NK-92 (cell line): ENCODE measurements at regions not wholly inside any gene's neighbourhood (a gene's known extent, or its start where the extent isn't known, plus 50 kb on each side); places are given as distances from the start of the nearest gene placed in this dataset.
"Not testable (repeated sequence)": the region's sequence is repeated elsewhere in the genome, so short reads cannot be mapped to it uniquely, and the experiment has no call there.

Experiments
- DNase-seq: peaks from one replicate; lab custom pipeline; 2025; ENCODE audit not compliant: unreplicated experiment; lab: John Stamatoyannopoulos, UW

DNA sequence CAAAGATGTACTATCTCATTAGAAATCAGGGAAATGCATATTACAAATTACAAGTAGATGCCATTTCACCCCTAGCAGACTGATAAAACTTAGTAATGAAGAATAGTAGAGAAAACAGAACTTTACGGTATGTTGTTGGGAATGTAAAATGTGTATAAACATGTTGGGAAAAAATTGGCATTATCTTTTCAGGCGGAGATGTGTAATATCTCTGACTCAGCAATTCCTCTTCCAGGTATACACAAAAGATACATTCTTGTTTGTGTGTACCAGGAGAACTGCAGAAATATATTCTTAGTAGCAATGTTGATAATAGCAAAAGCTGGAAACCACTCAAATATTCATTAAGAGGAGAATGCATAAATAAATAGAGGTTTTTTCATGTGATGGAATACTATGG, 204.5 kb downstream of the LPIN1 start:
- no peak for DNase-seq

DNA sequence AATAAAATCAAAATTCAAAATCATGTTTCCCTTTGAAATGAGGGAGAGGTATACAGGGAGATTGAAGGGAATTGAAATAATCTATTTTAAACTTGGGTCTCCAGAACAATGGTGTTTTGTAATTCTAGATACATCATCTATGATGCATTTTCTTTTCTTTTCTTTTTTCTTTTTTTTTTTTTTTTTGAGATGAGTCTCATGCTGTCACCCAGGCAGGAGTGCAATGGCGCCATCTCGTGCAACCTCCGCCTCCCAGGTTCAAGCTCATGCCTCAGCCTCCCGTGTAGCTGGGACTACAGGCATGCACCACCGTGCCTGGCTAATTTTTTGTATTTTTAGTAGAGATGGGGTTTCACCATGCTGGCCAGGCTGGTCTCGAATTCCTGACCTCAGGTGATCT, 205.1 kb downstream of the LPIN1 start:
- not testable (repeated sequence) for DNase-seq

DNA sequence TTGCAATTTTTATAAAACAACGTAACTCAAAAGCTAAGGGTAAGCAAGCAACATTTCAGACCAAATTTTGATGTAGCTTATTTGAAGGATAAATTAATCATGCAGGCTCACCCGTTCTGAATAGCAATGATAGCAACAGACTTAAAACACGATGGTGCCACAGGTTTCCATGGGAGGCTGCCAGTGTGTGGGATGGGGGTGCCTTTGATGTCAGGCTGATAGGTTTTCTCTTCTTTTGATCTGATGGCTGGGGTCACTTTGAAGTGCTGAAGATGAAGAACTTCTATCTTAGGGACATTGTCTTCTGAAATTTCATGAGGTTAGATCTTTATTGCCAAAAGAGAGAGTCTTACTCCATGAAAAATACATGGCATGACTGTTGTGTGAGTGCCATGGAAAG, 206.8 kb downstream of the LPIN1 start:
- no peak for DNase-seq

DNA sequence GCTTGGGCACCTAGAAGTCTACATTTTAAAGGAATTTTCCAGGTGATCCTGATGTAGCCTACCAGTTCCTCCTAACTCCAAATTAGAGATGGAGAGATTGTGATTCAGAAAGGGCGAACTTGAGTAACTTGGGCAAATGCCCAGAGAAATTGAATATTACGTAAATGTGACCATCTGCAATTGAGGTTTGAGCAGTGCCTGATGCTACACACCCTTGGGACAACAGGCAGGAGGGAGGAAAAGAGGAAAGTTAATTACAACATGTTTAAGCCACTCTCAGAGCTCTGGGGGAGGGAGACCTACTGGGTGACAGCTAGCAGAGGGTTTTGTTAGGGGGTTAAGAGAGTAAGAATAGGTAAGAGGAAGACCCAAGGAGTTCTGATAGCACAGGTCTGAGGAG, 208.9 kb downstream of the LPIN1 start:
- no peak for DNase-seq

DNA sequence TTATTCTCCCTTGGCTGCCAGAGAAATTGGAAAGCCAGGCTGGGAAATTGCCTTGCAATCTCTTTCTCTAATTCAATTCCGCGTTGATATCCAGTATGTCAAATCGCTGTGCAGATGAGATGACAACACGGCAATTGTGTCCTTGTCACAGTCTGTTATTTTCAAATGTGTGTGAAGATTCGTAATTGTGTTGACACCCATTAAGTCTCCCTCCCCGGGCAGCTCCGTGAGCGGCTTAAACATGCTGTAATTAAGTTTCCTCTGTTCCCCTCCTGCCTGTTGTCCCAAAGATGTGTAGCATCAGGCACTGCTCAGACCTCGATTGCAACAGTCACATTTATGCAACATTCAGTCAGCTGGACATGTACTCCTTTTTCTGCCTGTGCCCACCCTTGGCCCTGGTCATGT, 209.5 kb downstream of the LPIN1 start:
- DNase-seq, result no peak

DNA sequence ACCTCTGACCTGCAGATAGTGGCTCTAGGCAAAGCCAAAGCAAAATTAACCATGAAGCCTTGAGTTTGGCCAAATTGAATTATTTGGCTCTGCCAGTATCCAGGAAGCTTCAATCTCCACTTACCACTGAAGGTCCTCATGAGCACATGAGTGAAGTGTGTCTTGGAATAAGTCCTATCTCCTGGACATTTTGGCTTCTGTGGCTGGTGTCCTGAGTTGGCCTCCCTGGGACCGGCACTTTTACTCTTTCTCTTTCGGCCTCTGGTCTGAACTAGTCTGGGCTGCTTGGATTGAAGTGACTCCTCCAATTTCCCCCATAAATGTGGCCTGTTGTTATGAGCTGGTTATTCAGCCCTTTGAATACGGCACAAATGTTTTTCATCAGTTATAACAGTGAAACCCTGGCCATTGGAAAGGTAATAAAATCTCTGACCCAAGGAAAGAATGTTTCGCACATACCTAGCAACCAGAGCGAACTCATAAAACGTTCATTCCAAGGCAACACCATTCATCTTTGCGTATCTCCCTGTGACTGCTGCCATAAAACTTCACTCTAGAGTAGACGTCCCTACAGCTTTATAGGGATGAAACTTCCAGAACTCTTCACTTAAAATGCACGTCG, 216.4 kb downstream of the LPIN1 start:
- DNase-seq, result no peak

DNA sequence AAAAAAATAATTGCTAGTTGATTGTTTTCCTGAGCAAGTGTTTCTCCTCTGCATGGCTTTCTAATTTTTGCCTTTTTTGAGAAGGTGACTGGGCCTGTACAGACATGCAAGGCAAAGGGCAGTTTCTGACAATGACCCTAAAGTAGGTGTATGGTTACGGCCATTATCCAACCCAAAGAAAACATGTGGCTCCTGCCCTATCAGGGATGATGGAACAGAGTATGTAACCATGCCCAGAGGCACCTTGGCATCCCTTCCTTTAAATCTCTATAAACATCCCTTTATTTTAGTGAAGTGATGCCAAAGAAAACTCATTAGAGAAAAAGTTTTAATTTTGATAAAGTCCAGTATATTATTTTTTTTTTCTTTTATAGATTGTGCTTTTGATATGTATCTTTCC, 217.5 kb downstream of the LPIN1 start:
- DNase-seq, result no peak

DNA sequence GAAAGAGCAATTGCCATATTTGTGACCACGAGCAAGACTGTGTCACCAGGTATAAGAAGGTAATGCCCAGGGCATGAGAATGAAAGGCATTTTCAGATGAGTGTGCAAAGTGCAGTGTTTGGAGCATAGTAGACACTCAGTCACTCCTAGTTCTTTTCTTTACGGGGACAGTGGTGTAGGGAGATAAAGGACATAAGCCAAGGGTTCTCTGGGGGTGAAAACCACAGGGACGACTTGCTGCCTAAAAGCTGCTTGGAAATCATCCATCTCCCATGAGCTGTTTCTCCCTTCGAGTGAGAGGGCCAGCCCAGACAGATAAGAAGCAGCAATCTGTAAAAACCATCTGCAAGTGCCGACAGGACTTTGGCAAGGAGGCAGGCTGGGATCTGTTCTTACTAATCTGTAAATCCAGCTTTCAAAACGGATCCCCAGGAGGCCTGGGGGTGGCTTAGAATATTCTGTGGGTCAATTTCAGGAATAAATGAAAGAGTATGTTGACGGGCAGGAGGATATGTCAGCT, 221.6 kb downstream of the LPIN1 start:
- no peak for DNase-seq

DNA sequence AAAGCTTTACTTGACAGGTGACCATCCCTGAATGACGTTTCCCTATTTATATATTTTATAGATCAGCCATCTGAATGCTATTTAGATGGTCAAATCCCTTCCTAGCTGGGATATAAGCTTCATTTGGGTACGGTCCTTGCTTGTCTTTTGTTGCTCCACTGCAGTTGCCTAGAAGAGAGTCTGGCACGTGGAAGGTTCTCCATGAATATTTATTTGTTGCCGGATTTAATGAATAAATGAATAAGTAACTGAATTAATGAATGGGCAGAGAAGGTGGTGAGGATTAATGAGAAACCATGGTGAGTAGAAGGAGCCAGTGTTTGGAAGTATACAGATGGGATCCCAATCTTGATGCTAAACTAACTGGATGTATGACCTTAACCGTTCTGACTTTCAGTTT, 222.1 kb downstream of the LPIN1 start:
- DNase-seq, result no peak

DNA sequence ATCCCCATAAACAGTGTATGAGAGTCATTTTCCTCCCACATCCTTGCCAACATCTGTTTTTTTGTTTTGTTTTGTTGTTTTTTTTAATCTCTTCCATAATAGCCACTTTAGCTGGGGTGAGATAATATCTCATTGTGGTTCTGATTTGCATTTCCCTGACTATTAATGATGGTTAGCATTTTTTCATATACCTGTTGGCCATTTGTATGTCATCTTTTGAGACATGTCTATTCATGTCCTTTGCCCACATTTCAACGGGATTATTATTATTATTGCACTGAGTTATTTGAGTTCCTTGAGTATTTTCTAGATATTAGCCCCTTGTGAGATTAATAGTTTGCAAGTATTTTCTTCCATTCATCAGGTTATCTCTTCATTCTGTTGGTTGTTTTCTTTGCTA, 223.3 kb downstream of the LPIN1 start:
- DNase-seq, result no peak

DNA sequence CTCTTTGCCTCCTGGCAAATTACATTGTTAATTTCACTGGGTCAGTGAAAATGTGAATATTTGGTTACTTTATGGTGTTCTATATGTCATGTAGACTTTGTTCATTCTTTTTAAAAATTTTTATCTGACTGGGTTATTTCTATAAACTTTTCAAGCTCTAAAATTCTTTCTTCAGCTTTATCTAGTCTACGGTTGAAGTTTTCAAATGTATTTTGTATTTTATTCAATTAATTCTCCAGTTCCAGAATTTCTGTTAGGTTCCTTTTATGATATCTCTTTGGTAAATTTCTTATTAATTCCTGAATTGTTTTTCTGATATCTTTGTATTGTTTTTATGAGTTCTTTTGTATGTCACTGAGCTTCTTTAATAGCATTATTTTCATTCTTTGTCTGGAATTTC, 228.1 kb downstream of the LPIN1 start:
- no peak for DNase-seq

DNA sequence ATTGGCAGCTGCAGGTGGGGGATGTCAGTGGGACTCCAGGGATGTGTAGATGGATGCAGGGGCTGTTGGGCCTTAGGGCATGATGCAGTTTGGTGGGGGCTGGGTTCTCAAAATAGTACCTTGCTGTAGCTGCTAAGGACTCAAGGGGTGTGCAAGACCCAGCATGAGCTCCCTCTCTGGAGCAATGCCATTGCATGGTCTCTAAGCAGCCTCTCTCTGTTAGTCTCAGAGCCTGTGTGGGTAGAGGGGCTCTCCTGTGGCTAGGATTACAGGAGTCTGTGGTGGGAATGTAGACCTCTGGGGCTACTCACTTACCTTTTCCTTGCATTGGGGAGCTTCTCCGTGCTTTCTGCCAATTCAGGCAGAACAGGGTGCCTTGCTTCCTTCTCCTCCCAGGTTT, 228.9 kb downstream of the LPIN1 start:
- DNase-seq, result no peak

DNA sequence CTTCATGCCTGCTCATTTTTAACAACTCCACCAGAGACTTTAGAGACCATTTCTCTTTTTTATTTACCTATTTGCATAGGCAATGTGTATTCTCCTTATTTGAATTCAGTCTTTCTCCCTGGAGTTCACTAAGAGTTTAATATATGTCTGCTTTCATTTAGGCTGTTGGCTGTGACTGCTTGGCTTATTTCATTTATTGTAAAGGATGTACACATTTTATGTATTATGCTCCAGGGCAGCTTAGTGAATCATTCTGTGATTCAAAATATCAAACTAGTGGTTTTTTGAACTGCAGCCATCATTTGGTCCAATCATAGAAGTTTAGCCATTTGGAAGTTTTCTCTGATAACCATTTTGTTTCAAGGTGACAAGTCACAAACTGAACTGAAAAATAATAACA, 229.6 kb downstream of the LPIN1 start:
- no peak for DNase-seq

DNA sequence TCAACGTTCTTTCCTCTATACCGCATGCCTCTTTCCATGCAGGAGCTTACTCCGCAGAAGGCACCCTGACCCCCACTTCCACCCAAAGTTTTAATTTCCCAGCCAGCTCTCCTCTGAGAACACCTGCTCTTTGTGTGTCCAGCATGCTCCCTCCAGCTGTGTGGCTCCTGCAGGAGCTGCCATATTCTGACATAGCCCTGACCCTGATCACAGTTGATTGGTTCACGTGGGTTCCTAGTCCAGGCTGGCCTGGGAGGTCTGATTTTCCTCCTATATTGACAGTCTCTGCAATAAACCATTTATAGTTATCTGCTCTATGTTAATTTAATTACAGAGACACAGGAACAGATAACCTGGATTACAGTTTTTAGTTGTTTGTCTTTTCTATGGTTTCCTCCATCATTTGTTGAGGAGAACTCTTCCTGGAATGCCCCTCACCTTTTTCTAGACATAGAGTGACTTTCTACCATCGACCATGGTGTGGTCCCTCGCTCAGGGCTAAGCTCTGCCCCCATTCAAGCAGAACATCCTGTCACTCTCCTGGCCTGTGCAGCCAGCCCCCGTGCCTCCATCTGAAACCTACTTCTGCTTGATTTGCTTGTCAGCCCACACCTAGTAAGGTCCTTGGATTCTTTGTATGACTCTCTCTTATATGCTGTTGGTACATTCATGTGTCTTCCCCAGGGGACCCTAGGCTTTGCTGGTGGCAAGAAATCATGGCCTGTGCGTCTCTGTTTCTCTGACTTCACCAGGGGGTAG, 231.5 kb downstream of the LPIN1 start:
- no peak for DNase-seq

DNA sequence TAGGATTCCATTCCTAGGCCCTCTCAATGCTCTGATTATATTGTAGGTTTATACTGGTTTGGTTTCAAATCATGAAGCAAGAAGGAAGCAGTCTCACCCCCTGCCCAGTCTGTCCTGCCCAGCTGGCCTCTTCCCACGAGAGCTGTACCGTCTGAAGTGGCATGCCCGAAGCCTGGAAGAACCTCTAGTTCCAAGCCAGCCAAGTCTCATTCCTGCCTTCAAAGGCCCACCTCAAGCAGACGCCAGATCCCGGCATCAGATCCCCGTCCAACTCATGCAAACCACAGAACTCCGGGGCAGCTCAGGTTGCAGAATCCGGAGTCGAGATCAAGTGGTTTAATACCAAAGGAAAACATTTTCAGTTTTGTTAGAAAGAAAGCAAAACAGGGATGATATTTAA, 234.4 kb downstream of the LPIN1 start:
- no peak for DNase-seq

DNA sequence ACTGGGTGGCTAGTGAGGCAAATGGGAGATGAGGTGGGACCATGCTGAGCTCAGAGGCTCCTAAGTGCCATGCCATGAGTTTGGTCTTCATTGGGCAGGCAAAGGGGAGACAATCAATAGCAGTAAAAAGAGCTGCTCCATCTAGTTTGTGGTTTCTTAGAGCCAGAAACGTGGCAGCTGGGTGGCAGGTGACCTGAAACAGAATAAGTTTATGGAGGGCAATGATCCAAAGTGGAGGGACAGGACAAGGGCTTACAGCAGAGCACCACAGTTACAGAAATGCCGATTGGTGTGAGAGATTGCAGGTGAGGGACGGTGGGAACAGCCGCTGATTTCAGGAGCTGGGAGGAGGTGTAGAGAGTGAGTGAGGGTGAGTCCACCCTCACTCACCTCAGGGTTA, 237.0 kb downstream of the LPIN1 start:
- DNase-seq, result no peak

DNA sequence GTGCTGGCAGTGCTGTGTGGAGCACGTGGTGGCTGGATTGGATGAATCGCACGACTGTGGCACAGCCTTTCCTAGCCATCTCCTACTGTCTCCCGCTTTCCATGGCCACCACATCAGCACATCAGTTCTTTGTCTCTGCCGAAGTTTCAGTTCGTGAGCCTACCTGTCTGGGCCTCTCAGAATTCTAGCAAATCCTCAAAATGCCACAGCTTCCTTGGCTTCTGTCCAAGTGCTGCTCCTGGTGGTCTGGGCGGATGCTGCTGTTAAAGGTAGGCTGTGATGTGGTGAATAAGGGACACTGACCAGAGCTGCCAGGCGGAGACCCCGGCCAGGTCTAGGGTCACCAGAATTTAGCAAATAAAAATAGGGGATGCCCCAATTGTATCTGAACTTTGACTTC, 237.4 kb downstream of the LPIN1 start:
- no peak for DNase-seq

DNA sequence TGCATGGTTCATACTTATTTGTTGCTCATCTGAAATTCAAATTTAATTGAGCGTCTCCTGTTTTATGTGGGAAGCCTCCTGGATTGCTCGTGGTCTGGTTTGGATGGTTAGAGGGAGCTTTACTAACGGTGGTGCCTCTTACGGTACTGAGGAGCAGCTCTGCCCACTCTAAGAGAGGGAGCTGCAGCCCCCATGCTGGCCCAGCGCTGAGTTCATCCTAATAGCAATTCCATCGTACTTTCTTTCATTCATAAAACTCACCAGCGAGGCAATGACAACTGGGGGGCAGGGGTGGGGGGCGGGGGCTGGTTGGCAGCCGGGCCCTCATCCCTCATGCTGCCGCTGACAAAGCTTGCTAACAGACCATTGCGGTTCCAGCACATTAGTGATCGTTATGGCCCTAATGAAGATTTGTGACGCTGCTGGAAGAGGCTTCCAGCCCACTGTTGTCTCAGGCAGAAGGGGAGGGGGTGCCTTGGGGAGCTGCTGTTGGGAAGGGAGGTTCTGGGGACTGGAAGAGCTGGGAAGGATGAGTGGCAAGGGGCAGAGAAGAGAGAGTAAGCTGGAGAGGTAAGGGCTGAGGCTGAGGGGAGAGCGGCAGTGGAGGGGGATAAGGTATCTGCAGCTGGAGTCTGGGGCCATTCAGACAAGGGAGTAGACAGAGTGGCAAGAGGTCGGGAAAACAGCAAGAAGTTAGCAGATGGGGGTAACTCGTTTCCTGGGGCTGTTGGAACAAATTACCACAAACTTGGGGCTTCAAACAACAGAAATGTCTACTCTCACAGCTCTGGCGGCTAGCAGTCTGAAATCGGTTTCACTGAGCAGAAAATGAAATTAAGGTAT, 238.1 kb downstream of the LPIN1 start:
- DNase-seq, result no peak

DNA sequence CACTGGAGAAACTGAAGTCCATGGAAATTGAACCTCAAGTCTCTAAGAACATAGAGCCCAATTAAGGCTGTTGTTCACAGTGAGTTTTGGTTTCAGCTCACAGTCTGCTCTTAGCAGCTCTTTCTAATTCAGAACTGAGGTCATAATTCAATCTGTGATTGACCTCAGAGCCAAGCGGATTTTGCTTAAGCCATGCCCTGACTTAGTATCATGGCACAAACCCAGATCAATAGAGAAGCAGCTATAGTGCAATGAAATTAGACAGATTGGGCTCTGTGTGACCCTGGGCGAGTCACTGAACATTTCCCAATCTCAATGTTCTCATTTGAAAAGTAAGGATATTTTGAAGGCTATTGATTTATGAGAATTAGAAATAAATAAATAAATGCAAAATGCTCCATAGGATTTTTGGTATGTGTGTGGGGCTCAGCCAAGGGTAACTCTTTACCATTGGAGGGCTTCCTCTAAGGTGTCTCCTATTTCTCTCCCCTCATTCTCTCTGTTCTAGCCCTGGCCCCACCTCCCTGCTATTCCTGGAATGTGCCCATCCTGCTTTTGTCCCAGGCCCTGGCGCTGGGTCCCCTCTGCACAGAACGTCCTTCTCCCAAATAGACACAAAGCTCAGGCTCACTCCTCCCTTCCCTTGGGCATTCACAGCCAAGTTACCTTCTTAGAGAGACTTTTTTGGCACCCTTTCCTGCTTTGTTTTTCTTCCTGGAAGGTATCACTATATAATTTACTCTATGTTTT, 239.6 kb downstream of the LPIN1 start:
- no peak for DNase-seq

DNA sequence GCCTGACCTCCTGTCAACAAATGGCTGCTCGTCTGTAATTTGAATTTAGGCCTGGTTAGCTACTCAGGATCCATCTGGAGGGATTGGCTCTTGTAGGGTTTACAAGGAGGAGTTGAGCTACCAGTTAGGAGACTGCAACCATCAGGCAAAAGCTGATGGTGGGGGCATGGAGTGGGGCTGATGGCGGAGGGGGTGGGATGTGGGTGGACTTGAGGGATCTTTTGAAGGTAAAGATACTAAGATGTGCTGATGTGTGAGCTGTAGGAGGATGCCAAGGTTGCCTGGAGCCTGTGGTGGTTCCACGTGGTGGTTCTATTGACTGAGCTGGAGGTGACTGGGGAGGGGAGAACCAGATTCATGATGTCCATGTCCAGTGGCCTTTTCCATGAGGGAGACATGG, 240.7 kb downstream of the LPIN1 start:
- DNase-seq, result no peak

DNA sequence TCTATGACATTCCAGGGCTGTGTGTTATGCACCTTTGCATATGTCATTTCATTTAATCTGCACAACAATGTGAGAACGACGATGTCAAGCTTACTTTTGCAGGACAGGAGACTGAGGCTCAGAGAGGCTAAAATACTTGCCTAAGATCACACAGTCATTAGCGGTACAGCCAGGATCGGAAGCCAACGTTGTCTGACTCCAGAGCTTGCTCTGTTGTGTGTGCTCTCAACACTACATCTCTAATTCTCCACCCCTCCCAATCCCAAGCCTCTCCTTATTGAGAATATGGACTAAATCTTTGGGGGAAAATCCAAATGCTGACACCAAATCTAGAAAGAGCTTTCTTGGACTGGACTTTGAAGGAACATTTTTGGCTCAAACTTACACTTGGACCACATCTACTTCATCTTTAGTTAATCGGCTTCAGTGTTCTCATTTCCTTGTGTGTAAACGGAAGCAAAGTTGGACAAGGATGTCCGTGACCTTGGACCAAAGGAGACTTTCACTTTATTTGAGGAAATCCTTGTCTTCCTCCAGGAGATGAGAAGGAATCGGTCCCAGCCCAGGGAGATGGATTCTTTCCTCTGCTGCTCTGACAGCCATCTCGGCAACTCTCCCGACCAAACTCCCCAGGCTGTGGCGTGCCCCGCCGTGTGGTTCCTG, 242.4 kb downstream of the LPIN1 start:
- no peak for DNase-seq
